GM12878 (cell line): ENCODE measurements at regions not wholly inside any gene's neighbourhood (a gene's known extent, or its start where the extent isn't known, plus 50 kb on each side); places are given as distances from the start of the nearest gene placed in this dataset.

ENCODE experiments used
- ATAC-seq: fragments of 200-7000 bp; cut with Tn5 transposase; 3 replicates; pipeline ENCODE4 v1.9.1; 2020; ENCODE audit warnings: mild to moderate bottlenecking, moderate library complexity
- BruUV-seq: library from RNA; stranded (reverse); fragments of 400-500 nt; replicated peaks from 2 replicates; lab custom pipeline; 2021; lab: Mats Ljungman, UMichigan
- CTCF ChIA-PET: fragments of 300-600 bp; sonication (Branson Sonifier 250); formaldehyde crosslinking; extraction: SDS; loops from one replicate; lab custom pipeline; 2021; ENCODE audit warnings: inconsistent platforms; lab: Yijun Ruan, JAX
- POLR2A ChIA-PET: fragments of 350-600 bp; formaldehyde crosslinking; extraction: SDS; loops from one replicate; lab custom pipeline; 2021; ENCODE audit warnings: inconsistent platforms; lab: Charles Lee
- RAD21 ChIA-PET: fragments of 300-600 bp; sonication (Branson Sonifier 250); formaldehyde crosslinking; loops from one replicate; lab custom pipeline; 2023; ENCODE audit warnings: antibody characterized with exemption; ENCODE audit not compliant: unreplicated experiment; lab: Charles Lee
- SMC1A ChIA-PET: fragments of 300-600 bp; sonication (Branson Sonifier 250); formaldehyde crosslinking; loops from one replicate; lab custom pipeline; 2023; ENCODE audit not compliant: unreplicated experiment, uncharacterized antibody; lab: Charles Lee
- DNase-seq: peaks from one replicate; pipeline ENCODE4 v3.0.0-alpha.2; 2011; ENCODE audit warnings: low read depth, low spot score
- FAIRE-seq: peaks from 3 replicates; lab custom pipeline; 2011; peaks lifted over from hg19 to GRCh38; lab: Jason Lieb, UNC
- H2AFZ ChIP-seq: 2 replicates; pipeline ENCODE4 v1.6.0; 2011; ENCODE audit warnings: low read depth, low read length, control low read depth; ENCODE audit not compliant: control insufficient read depth
- H3K27ac ChIP-seq: 2 replicates; pipeline ENCODE4 v1.5.1; 2011; ENCODE audit warnings: control low read depth; ENCODE audit not compliant: control insufficient read depth, insufficient read depth
- H3K27me3 ChIP-seq, 2 experiments: replicated peaks in 1 of 2; 2 replicates each; pipeline versions ENCODE4 v1.6.0 to v1.6.1; 2011; ENCODE audit warnings: low read length in 1 of 2; ENCODE audit not compliant: control insufficient read depth in 2 of 2, insufficient read depth in 2 of 2
- H3K36me3 ChIP-seq, 2 experiments: 2 replicates each; pipeline ENCODE4 v1.5.1; 2011; ENCODE audit warnings: low read length in 1 of 2; ENCODE audit not compliant: control insufficient read depth in 2 of 2, insufficient read depth in 2 of 2
- H3K4me1 ChIP-seq: 2 replicates; pipeline ENCODE4 v1.6.1; 2011; ENCODE audit warnings: mild to moderate bottlenecking, low read length, moderate library complexity, mixed read lengths; ENCODE audit not compliant: control insufficient read depth, insufficient read depth
- H3K4me2 ChIP-seq: 2 replicates; pipeline ENCODE4 v1.6.0; 2011; ENCODE audit warnings: control low read depth; ENCODE audit not compliant: control insufficient read depth, insufficient read depth
- H3K4me3 ChIP-seq: fragments of 200-600 bp; sonication (generic); 2 replicates; pipeline ENCODE4 v1.5.1; 2016
- H3K79me2 ChIP-seq: 2 replicates; pipeline ENCODE4 v1.6.0; 2011; ENCODE audit warnings: low read length; ENCODE audit not compliant: control insufficient read depth, insufficient read depth
- H3K9ac ChIP-seq: 2 replicates; pipeline ENCODE4 v1.8.0; 2011; ENCODE audit warnings: low read length, control low read depth, mixed read lengths; ENCODE audit not compliant: control insufficient read depth, insufficient read depth
- H3K9me3 ChIP-seq: replicated peaks from 3 replicates; pipeline ENCODE4 v1.5.1; 2011; ENCODE audit warnings: mild to moderate bottlenecking, low read length; ENCODE audit not compliant: control insufficient read depth, insufficient read depth
- H4K20me1 ChIP-seq: 2 replicates; pipeline ENCODE4 v1.6.0; 2011; ENCODE audit not compliant: control insufficient read depth, insufficient read depth
- CBX3 ChIP-seq: fragments of 200-600 bp; sonication (generic); IDR thresholded peaks from 2 replicates; pipeline ENCODE4 v1.6.1; 2016; ENCODE audit warnings: low read depth, borderline replicate concordance
- EED ChIP-seq: sonication (generic); IDR thresholded peaks from 2 replicates; pipeline ENCODE4 v1.6.1; 2016; ENCODE audit warnings: antibody characterized with exemption, low read depth
- PBX3 ChIP-seq: IDR thresholded peaks from 2 replicates; pipeline ENCODE4 v1.6.1; 2011; ENCODE audit warnings: mild to moderate bottlenecking, low read depth, low read length, moderate library complexity; ENCODE audit not compliant: insufficient replicate concordance
- RCOR1 ChIP-seq: conservative IDR thresholded peaks from 2 replicates; pipeline ENCODE4 v1.6.1; 2012; ENCODE audit warnings: low read depth, low read length, improper control_type of control experiment
- SKIL ChIP-seq: fragments of 450-650 bp; IDR thresholded peaks from 2 replicates; pipeline ENCODE4 v1.6.1; 2017; ENCODE audit warnings: mild to moderate bottlenecking, low read depth, inconsistent platforms; ENCODE audit not compliant: poor library complexity, severe bottlenecking
- SMARCA5 ChIP-seq: fragments of 450-650 bp; IDR thresholded peaks from 2 replicates; pipeline ENCODE4 v1.6.1; 2017; ENCODE audit warnings: mild to moderate bottlenecking
- ZBTB33 ChIP-seq: fragments of 450-650 bp; IDR thresholded peaks from 2 replicates; pipeline ENCODE4 v1.6.1; 2017; ENCODE audit warnings: mild to moderate bottlenecking
- WGBS: methylation state at CpG from one replicate; pipeline ENCODE4 v1.1.6; 2016; ENCODE audit warnings: low lambda C conversion rate; ENCODE audit not compliant: insufficient replicate concordance, insufficient coverage; ENCODE audit errors: missing lambda C conversion rate; 5-methylcytosine and 5-hydroxymethylcytosine counted together
- in situ Hi-C: fragments of 300-500 bp; cut with MboI; formaldehyde crosslinking; loops from 9 replicates; pipeline ENCODE4 v1.14.3; 2018; ENCODE audit warnings: mixed read lengths
- intact Hi-C: fragments of 100-400 bp; cut with micrococcal nuclease; formaldehyde crosslinking; loops from one replicate; pipeline ENCODE4 v1.14.2; 2022; ENCODE audit not compliant: unreplicated experiment

- intact Hi-C loops, result no loop called here
Measured at GRCh38 chr2:236934656-236935055, 151.0 kb upstream of the COPS8 start.

More at GRCh38 chr2:236934656-236935055, 151.0 kb upstream of the COPS8 start:
- TF ChIP-seq ZBTB33, result no peak
- no peak for TF ChIP-seq RCOR1
- no peak for TF ChIP-seq CBX3
- TF ChIP-seq SKIL, result no peak
- no peak for TF ChIP-seq EED
- no peak for TF ChIP-seq PBX3
- TF ChIP-seq SMARCA5, result no peak
- WGBS, result 15% methylated on average over 3 of the region's 3 CpGs
- Histone ChIP-seq H3K36me3 (no peaks in the 10 kb centered on the region), H3K27ac (no peak overlapping the region), H3K4me2 (no peak overlapping the region), H3K27me3 (peaks cover 0 to 6% of the 10 kb centered on the region in 2 experiments; a peak in 2 of 4 replicates), H3K9me3 (no peaks in the 10 kb centered on the region), H4K20me1 (no peaks in the 10 kb centered on the region), H3K9ac (no peak overlapping the region), H3K4me3 (no peak overlapping the region), H3K79me2 (no peaks in the 10 kb centered on the region), H3K4me1 (no peaks in the 10 kb centered on the region), H2AFZ (no peak overlapping the region)
- ATAC-seq, result no peak
- CTCF ChIA-PET, result no interaction called here
- SMC1A ChIA-PET, result no interaction called here
- in situ Hi-C loops, result no loop called here
- DNase-seq, result no peak
- BruUV-seq, result no TSS peak
- POLR2A ChIA-PET, result interaction anchor here (0.7 kb wide), 1 partner anchor 35 kb away, joined by 4 read pairs; no protein-coding TSS in a partner anchor
- FAIRE-seq, result no peak
- RAD21 ChIA-PET, result no interaction called here
